NCI-H2171 (cell line): ENCODE measurements at regions not wholly inside any gene's neighbourhood (a gene's known extent, or its start where the extent isn't known, plus 50 kb on each side); places are given as distances from the start of the nearest gene placed in this dataset.
A peak's percentile ranks its signal among the peaks of the same experiment; 100 is the strongest.

Experiments
- DNase-seq: peaks from one replicate; lab custom pipeline; 2025; lab: John Stamatoyannopoulos, UW

GRCh38 chr11:114876234-114876633, 197.9 kb downstream of the NXPE2 start:
- DNase-seq: no peak

DNA sequence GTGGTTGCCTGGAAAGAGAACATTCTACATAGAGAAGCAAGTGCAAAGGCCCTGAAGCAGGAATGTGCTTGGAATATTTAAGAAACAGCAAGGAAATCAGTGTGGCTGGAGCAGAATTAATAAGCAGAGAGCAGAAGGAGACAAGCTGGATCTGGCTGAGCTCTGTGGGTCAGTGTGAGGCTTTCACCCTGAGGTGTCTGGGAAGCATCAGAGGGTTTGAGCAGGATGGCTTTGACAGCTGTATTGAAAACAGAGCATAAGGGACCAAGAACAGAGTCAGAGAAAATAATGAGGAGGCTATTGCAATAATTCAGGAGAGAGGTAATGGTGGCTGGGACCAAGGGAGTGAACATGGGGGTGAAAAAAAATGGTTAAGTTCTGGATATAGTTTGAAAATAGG, 199.6 kb downstream of the NXPE2 start:
- no peak for DNase-seq

DNA sequence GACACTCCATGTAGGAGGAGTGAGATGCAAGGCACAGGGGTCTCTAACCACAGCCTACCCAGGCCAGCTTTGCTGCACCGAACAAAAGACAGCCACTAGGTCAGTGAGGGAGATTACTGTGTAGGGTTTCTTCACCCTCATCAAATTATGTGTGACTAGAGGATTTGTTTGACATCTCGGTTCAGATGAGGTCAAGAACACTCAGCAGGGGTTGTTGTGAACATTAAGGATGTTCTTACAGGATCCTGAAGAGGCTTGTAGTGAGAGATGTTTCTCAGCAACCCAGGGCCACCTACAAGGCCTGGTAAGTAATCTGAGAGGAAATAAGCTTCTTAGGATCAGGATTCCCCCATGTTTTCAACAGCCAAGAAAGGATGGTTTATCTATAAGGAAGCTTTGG, 202.1 kb downstream of the NXPE2 start:
- DNase-seq: no peak

DNA sequence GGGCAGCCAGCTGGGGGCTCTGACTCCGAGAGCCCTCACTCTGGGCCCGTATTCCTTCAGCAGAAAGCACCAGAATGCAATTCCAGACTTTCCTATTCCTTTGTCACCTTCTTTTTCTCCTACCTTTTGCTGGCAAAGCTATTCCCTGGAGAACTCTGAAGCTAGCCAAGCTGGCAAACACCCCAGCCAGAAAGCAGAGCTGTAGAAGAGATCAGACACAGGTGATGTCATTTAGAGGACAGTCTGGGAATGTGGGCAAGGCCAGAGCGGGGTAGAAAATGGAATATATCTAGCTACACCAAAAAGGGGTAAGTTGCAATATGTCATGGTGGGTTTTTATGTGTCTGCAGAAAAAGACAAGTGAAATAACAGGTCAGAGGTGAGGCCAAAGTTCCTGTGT, 205.1 kb downstream of the NXPE2 start:
- no peak for DNase-seq

DNA sequence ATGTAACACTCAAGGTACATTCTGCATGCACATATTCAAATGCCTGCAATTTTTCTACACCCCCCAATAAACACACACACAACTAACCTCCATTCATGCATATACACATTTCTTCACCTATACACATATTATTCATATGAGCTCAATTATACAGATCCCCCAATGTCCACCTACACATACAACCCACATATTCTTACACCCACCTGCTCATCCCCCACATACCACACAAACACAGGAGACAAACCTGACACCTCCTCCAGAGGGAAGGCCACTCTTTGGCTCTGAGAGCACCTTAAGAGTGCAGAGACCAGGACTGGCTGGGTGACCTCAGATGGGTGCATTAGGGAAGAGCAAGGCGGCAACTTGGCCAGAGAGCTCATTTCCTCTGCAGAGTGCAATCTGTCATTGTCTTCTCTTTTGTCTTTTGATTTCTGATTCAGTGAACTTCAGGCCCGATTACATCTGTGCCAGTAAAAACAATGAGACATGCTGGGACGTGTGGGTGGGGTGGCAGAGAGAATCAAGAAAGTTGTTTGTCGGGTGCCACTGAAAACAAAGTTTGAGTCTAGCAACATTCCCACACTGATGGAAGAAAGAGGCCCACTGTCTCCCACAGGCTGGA, 208.4 kb downstream of the NXPE2 start:
- no peak for DNase-seq

- DNase-seq: no peak
These were observed 211.3 kb downstream of the NXPE2 start for GRCh38 chr11:114889594-114890011.

- no peak for DNase-seq
These were observed 211.7 kb downstream of the NXPE2 start for GRCh38 chr11:114890038-114890437.

DNA sequence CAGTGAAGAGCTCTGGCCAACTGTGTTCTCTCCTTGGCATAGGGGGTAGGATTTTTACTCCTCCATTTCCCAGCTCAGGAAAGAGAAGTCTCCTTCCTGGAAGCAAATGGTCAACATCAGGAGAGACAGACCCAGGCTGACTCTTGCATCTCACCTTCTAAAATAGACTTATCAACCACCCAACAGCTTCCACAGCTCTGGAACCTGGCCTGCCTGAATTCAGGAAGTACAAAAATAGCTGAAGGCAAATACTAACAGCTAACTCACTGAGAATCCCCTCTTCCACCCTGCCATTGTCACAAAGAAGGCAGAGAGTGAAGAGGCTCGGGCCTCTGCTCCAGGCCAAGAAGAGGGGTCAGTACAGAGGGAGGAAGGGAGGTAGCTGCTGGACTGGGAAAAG, 213.6 kb downstream of the NXPE2 start:
- no peak for DNase-seq

DNA sequence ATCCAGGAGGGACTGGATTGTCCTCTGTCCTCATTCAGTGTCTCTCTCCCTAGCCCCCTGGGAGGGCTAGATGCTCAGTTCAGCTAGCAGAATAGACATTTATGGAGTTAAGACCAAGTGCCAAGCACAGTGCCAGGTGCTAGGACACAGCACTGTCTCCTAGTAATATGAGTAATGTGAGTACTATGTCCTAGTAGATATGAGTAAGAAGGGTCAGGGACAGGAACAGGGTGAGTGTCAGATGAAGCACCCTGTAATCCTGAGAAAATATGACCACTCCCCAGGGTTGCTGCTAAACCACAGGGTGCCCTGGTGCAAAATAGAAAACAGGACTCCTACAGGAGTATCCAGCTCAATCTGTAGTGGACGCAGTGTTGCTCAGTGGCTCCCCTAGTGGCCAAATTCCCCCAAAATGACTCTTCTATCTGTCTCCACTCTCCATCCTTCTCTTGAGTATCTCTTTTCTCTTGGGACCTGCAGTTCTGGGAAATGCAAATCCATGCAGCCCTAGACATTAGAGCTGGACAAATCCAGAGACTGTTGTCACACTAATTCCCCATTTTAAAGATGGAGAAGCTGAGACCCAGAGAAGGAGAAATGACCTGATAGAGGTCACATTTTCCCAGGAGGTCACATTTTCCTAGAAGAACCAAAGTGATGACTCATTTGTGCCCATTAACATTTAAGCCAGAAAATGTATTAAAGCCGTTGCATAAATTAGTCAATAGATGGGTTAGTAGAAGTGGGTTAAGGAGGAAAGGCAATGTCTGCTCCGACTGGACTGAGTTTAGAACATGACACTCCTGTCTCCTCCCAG, 214.3 kb downstream of the NXPE2 start:
- no peak for DNase-seq

DNA sequence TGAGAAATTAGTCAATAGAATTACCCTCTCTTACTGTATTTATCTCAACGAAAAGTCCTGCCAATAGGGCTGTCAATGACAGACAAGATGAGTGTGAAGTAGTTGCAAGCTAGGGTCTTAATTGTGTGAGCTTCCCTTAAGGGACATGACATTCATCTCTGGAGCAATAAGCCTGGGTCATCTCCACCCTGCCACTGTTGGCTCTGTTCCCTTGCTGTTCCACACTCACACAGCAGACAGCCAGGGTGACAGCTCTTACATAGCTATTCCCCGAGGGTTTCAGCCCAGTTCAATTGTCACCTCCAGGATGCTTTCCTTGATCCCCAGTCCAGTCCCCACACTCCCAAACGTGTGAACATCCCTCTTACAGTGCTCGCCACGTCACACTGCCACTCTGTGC, 215.0 kb downstream of the NXPE2 start:
- DNase-seq: no peak

GRCh38 chr11:114896594-114896993, 218.3 kb downstream of the NXPE2 start:
- DNase-seq: no peak

- no peak for DNase-seq
These were observed 231.5 kb downstream of the NXPE2 start for GRCh38 chr11:114909866-114910265.

DNA sequence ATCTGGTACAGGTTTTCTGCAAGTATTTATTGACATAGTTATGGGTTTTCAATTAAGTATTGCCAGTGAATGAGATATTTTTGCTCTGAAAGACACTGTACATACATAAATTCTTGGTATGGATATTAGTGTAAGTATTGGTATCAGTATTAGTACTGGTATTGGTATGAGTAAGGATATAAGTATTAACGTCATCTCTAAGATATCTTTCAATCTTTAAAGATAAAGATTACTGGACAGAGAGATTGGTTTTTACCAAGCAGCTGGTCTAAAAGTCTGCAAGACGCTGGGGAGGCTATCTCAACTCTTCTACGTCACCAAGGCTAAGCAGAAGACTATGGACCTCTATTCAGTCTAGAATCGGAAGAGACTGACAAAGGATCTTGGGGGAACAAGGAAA, 234.5 kb downstream of the NXPE2 start:
- DNase-seq: no peak

GRCh38 chr11:114914231-114915005, 236.1 kb downstream of the NXPE2 start:
- DNase-seq: no peak

GRCh38 chr11:114915871-114916805, 237.8 kb downstream of the NXPE2 start:
- DNase-seq: no peak

- no peak for DNase-seq
These were observed 240.0 kb downstream of the NXPE2 start for GRCh38 chr11:114918286-114918685.

GRCh38 chr11:114921697-114922096, 243.4 kb downstream of the NXPE2 start:
- no peak for DNase-seq

- no peak for DNase-seq
These were observed 245.7 kb downstream of the NXPE2 start for GRCh38 chr11:114924042-114924441.

- DNase-seq: no peak
These were observed 247.3 kb downstream of the NXPE2 start for GRCh38 chr11:114925591-114925990.

DNA sequence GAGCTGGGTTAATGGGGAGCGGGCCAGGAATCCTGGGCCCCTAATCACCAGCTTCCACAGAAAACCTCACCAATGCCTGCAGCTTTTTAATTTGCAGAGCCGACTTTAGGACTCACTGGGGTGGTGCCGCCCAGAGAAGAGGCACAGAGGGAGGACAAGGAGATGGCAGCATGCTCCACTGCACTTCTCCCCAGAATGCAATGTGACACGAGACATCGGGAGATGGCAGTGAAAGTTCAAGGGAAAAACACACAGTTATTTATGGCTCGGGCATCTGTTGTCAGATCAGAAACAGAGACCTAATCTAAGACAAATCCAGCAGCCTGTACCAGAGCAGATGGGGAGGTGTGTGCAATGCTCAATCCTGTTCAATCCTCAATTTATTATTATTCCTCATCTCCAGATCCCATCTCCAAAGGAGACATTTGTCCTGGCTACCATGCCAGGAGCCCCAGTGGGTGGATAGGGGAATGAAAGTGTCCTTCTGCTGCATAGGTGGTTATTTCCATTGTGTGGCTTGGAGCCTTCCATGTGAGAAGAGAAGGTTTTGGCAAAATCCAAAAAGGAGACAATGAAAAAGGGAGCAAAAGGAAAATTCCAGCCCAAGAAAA, 250.0 kb downstream of the NXPE2 start:
- peak; percentile 44 for DNase-seq

- DNase-seq: no peak
These were observed 251.1 kb downstream of the NXPE2 start for GRCh38 chr11:114929351-114930000.
